ENCODE measurements at regions not wholly inside any gene's neighbourhood (a gene's known extent, or its start where the extent isn't known, plus 50 kb on each side); places are given as distances from the start of the nearest gene placed in this dataset.
"Not testable (repeated sequence)": the region's sequence is repeated elsewhere in the genome, so short reads cannot be mapped to it uniquely, and the experiment has no call there.

DNA sequence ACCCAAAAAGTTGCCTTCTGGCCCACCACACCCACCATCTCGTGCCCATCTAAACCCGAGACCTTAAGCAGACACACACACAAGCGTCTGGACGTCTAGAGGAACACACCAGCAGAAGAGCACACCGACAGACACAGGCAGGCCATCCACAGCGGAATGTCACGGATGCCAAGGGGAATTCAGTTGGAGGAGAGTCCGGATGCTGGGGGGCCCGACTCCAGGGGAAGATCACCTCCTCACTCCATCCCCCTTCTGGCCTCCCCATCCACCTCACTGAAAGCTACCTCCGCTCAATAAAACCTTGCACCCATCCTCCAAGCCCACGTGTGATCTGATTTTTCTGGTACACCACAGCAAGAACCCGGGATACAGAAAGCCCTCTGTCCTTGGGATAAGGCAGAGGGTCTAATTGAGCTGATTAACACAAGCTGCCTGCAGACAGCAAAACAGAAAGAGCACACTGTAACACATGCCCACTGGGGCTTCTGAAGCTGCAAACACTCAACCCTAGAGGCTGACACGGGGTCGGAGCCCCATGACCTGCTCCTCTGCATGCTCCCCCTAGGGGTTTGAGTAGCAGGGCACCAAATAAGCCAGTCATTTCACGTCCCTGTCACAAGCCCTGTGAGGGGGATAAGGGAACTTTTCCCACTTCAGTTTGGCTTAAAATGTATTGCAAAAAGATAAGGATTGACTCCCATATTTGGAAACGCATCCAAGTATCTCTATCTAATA, 339.6 kb upstream of the PCDH10 start:
- Histone ChIP-seq H3K36me3 (ENCODE audit: control insufficient read depth in 4 of 4, insufficient read depth in 3 of 4, low read depth in 1 of 4, low read length in 3 of 4) (no peaks in the 10 kb centered on the region), H3K4me1 (ENCODE audit: control insufficient read depth in 4 of 4, insufficient read depth in 4 of 4, low read length in 3 of 4) (no peaks in the 10 kb centered on the region), H3K4me3 (ENCODE audit: low read depth in 1 of 3, low read length in 3 of 3) (no peak overlapping the region), H3K27me3 (ENCODE audit: control insufficient read depth in 4 of 4, insufficient read depth in 4 of 4, low read length in 3 of 4) (no peaks in the 10 kb centered on the region), H3K9ac (ENCODE audit: low read depth in 1 of 2, low read length in 2 of 2) (no peak overlapping the region), H3K9me3 (ENCODE audit: control insufficient read depth in 4 of 4, low read length in 3 of 4) (no peaks in the 10 kb centered on the region), H3K27ac (ENCODE audit: low read depth in 1 of 2, low read length in 2 of 2) (no peak overlapping the region)
- TF ChIP-seq GABPA (IDR thresholded peaks at IDR 0.05 in 1 of 2, conservative IDR thresholded peaks at IDR 0.05 in 1 of 2) (no peak), YY1 (IDR thresholded peaks at IDR 0.05) (no peak), RXRA (IDR thresholded peaks at IDR 0.05) (no peak), TAF1 (conservative IDR thresholded peaks at IDR 0.05) (no peak), JUND (IDR thresholded peaks at IDR 0.05) (no peak), HNF4G (IDR thresholded peaks at IDR 0.05) (no peak), EGR1 (IDR thresholded peaks at IDR 0.05; ENCODE audit: low read depth in 2 of 2) (no peak), FOXA1 (IDR thresholded peaks at IDR 0.05) (no peak)
- TF ChIP-seq, protein P1, sequence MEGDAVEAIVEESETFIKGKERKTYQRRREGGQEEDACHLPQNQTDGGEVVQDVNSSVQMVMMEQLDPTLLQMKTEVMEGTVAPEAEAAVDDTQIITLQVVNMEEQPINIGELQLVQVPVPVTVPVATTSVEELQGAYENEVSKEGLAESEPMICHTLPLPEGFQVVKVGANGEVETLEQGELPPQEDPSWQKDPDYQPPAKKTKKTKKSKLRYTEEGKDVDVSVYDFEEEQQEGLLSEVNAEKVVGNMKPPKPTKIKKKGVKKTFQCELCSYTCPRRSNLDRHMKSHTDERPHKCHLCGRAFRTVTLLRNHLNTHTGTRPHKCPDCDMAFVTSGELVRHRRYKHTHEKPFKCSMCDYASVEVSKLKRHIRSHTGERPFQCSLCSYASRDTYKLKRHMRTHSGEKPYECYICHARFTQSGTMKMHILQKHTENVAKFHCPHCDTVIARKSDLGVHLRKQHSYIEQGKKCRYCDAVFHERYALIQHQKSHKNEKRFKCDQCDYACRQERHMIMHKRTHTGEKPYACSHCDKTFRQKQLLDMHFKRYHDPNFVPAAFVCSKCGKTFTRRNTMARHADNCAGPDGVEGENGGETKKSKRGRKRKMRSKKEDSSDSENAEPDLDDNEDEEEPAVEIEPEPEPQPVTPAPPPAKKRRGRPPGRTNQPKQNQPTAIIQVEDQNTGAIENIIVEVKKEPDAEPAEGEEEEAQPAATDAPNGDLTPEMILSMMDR (IDR thresholded peaks at IDR 0.05; ENCODE audit: low read depth, low read length, missing input control): no peak
- TF ChIP-seq, protein P2, sequence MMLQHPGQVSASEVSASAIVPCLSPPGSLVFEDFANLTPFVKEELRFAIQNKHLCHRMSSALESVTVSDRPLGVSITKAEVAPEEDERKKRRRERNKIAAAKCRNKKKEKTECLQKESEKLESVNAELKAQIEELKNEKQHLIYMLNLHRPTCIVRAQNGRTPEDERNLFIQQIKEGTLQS (IDR thresholded peaks at IDR 0.05): no peak
- no peak for DNase-seq (ENCODE audit: low spot score)
- 59% methylated on average over 16 of the region's 16 CpGs for WGBS

DNA sequence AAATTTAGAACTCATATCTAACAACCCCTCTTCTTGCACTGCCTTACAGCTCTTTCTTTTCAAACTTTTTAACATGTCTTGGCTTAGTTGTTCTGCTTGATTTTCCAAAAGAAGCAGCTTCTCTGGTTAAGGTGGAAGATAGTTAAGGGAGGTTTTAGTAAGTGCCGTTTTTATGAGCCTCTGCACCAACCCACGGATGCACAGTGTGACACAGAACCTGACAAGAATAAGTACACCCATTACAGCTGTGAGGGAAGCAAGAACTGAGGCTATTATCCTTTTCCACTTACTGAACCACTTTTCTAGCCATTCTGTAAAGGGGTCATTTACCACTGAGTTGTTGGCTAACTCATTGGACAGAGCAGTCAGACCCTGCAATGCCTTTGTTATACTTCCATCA, 336.0 kb upstream of the PCDH10 start:
- 59% methylated on average over 2 of the region's 2 CpGs for WGBS
- H3K9ac ChIP-seq (ENCODE audit: low read depth in 1 of 2, low read length in 2 of 2); H3K9me3 ChIP-seq (ENCODE audit: control insufficient read depth in 4 of 4, low read length in 3 of 4); H3K27ac ChIP-seq (ENCODE audit: low read depth in 1 of 2, low read length in 2 of 2); H3K27me3 ChIP-seq (ENCODE audit: control insufficient read depth in 4 of 4, insufficient read depth in 4 of 4, low read length in 3 of 4); H3K4me1 ChIP-seq (ENCODE audit: control insufficient read depth in 4 of 4, insufficient read depth in 4 of 4, low read length in 3 of 4); H3K4me3 ChIP-seq (ENCODE audit: low read depth in 1 of 3, low read length in 3 of 3); DNase-seq (ENCODE audit: low spot score); H3K36me3 ChIP-seq (ENCODE audit: control insufficient read depth in 4 of 4, insufficient read depth in 3 of 4, low read depth in 1 of 4, low read length in 3 of 4): not testable (repeated sequence)

DNA sequence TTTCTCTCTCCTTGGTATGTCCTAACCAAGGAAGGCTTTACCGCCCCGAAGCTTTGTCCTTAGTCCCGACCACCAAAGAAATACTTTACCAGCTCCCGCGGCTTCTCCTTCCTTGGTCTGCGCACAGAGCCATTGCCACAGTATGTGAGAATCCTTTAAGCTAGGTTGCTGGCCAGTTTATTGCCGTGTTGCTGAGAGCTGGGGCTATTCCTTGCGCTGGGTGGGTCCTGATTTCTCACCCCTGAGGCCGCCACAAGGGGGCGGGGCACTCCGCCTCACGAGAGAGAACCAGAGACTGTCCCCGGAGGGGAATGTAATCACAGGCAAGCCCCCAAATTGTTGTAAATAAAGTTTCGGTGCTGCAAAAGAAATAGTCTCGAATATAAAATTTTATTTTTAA, 331.0 kb upstream of the PCDH10 start:
- no peak overlapping the region for H3K4me3 ChIP-seq (ENCODE audit: low read depth in 1 of 3, low read length in 3 of 3)
- no peak overlapping the region for H3K27ac ChIP-seq (ENCODE audit: low read depth in 1 of 2, low read length in 2 of 2)
- 68% methylated on average over 15 of the region's 15 CpGs for WGBS
- no peak overlapping the region for H3K9ac ChIP-seq (ENCODE audit: low read depth in 1 of 2, low read length in 2 of 2)
- H3K4me1 ChIP-seq (ENCODE audit: control insufficient read depth in 4 of 4, insufficient read depth in 4 of 4, low read length in 3 of 4): no peaks in the 10 kb centered on the region
- no peaks in the 10 kb centered on the region for H3K27me3 ChIP-seq (ENCODE audit: control insufficient read depth in 4 of 4, insufficient read depth in 4 of 4, low read length in 3 of 4)
- no peaks in the 10 kb centered on the region for H3K36me3 ChIP-seq (ENCODE audit: control insufficient read depth in 4 of 4, insufficient read depth in 3 of 4, low read depth in 1 of 4, low read length in 3 of 4)
- H3K9me3 ChIP-seq (ENCODE audit: control insufficient read depth in 4 of 4, low read length in 3 of 4): no peaks in the 10 kb centered on the region
- no peak for DNase-seq (ENCODE audit: low spot score)
- TF ChIP-seq, protein P3, sequence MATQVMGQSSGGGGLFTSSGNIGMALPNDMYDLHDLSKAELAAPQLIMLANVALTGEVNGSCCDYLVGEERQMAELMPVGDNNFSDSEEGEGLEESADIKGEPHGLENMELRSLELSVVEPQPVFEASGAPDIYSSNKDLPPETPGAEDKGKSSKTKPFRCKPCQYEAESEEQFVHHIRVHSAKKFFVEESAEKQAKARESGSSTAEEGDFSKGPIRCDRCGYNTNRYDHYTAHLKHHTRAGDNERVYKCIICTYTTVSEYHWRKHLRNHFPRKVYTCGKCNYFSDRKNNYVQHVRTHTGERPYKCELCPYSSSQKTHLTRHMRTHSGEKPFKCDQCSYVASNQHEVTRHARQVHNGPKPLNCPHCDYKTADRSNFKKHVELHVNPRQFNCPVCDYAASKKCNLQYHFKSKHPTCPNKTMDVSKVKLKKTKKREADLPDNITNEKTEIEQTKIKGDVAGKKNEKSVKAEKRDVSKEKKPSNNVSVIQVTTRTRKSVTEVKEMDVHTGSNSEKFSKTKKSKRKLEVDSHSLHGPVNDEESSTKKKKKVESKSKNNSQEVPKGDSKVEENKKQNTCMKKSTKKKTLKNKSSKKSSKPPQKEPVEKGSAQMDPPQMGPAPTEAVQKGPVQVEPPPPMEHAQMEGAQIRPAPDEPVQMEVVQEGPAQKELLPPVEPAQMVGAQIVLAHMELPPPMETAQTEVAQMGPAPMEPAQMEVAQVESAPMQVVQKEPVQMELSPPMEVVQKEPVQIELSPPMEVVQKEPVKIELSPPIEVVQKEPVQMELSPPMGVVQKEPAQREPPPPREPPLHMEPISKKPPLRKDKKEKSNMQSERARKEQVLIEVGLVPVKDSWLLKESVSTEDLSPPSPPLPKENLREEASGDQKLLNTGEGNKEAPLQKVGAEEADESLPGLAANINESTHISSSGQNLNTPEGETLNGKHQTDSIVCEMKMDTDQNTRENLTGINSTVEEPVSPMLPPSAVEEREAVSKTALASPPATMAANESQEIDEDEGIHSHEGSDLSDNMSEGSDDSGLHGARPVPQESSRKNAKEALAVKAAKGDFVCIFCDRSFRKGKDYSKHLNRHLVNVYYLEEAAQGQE (IDR thresholded peaks at IDR 0.05): no peak
- TF ChIP-seq RXRA (IDR thresholded peaks at IDR 0.05) (no peak), NR2F2 (IDR thresholded peaks at IDR 0.05) (no peak), HNF4A (conservative IDR thresholded peaks at IDR 0.05) (no peak), FOXA2 (IDR thresholded peaks at IDR 0.05) (no peak), HNF4G (IDR thresholded peaks at IDR 0.05) (no peak), SP1 (IDR thresholded peaks at IDR 0.05) (no peak), RAD21 (IDR thresholded peaks at IDR 0.05) (no peak), FOXA1 (IDR thresholded peaks at IDR 0.05) (no peak), JUND (IDR thresholded peaks at IDR 0.05) (no peak), GABPA (IDR thresholded peaks at IDR 0.05 in 1 of 2, conservative IDR thresholded peaks at IDR 0.05 in 1 of 2) (no peak), YY1 (IDR thresholded peaks at IDR 0.05) (no peak)
- TF ChIP-seq, protein P4, sequence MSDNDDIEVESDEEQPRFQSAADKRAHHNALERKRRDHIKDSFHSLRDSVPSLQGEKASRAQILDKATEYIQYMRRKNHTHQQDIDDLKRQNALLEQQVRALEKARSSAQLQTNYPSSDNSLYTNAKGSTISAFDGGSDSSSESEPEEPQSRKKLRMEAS (IDR thresholded peaks at IDR 0.05): no peak
- TF ChIP-seq, protein P1 (IDR thresholded peaks at IDR 0.05; ENCODE audit: low read depth, low read length, missing input control): no peak
- TF ChIP-seq, protein P5, sequence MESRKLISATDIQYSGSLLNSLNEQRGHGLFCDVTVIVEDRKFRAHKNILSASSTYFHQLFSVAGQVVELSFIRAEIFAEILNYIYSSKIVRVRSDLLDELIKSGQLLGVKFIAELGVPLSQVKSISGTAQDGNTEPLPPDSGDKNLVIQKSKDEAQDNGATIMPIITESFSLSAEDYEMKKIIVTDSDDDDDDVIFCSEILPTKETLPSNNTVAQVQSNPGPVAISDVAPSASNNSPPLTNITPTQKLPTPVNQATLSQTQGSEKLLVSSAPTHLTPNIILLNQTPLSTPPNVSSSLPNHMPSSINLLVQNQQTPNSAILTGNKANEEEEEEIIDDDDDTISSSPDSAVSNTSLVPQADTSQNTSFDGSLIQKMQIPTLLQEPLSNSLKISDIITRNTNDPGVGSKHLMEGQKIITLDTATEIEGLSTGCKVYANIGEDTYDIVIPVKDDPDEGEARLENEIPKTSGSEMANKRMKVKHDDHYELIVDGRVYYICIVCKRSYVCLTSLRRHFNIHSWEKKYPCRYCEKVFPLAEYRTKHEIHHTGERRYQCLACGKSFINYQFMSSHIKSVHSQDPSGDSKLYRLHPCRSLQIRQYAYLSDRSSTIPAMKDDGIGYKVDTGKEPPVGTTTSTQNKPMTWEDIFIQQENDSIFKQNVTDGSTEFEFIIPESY (IDR thresholded peaks at IDR 0.05): no peak

Measured in liver (tissue), 8 donors.